HG03196 (cell line): ENCODE measurements at regions not wholly inside any gene's neighbourhood (a gene's known extent, or its start where the extent isn't known, plus 50 kb on each side); places are given as distances from the start of the nearest gene placed in this dataset.

Source experiments
- ATAC-seq: cut with Tn5 transposase; IDR thresholded peaks from one replicate; pipeline ENCODE4 v1.9.1; 2021; ENCODE audit not compliant: unreplicated experiment

DNA sequence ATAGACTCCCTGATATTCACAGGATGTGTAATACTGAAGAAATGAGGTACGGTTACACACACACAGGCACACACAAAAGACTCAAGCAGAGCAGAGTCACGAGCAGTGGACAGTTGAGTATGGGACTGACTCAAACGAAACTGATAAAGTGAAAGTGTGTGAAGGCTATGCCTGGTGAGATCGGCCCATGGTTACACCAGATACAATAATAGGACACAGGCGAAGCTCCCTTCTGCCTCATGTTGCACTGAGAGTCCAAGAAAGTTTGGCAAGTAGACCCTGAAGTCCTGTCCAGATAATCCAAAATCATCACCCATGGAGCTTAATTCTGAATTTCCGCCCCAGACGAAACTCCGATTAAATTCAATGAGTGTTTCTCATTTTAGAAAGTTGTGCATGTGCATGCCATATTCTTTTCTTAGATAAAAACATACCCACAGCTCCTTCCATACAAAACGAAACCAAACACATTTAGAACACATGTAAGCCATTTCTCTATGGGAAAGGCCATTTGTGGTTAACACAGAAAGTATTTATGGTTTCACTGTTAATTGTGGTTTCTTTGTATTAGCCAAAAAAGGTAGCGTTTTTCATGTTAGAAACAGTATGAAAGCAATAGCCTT is 567.6 kb downstream of the PLCL1 start:
- ATAC-seq: peak; percentile 98

DNA sequence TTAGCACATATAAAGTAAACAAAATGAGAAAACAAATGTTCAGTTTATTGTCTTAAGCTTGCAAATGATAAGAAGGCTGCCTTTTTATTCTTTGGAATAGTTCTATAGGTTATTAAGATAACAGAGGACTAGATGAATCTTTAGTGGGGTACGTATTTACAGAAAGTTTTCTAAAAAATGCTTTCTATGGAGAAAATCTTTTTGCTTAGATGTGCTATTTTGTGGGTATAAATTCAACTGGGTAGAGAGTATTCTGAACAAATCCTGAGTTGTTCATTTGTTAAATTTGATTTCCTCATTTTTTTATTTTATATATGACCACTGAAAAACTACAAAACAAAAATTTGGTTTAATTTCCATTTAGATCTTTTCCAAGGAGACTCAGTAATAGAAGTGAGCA is 566.9 kb downstream of the PLCL1 start:
- ATAC-seq: no peak

DNA sequence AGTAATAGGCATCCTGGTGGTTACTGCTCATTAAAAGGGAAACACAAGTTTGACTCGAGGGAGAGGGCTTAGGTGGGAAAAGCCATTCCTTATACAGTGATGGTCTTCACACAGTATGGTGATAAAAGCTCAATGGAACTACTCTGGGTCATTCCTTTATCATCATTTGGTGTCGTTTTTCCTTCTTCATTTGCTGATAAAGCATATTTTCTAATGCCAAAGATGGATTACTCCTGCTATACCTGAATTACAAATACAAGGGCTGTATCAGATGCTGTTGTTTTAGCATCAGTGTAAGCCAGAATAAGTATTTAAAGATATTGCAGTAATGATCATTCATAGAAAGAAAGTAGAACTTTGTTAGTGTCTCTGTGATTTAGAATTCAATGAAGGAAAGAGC is 563.7 kb downstream of the PLCL1 start:
- no peak for ATAC-seq

DNA sequence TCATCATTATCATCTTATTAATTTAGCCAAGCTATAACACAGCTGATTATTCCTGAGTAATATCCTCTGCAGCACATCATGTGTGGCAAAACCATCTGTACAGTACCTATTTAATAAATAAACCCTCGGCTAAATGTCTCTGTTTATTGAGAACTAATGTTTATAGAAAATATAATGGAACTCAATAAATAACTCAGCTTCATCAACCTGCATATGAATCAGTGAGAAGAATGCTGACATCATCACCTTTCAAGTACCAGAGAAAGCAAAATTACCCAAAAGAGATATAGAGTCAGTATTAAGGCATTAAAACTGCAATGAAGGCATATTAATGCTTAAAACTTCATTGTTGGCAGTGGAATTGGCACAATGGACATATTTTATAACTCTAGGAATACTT is 558.3 kb downstream of the PLCL1 start:
- no peak for ATAC-seq

DNA sequence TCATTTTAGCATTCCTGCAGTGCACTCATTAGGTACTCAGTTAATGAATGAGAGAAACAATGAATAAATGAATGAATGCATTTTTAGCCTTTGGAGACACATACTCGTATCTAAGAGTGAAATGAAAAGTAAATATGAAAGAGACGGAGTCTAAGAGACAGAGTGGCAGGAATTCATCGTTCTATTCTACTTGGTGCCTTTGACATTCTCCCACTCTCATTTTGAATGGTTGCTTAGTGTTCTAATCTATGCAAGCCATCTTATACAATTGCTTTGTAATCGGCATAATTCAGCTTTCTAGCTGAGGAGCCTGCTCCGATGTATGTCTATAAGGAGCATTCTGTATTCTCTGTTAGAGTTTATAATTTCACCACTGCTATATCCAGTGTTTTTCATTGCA is 554.9 kb downstream of the PLCL1 start:
- no peak for ATAC-seq

DNA sequence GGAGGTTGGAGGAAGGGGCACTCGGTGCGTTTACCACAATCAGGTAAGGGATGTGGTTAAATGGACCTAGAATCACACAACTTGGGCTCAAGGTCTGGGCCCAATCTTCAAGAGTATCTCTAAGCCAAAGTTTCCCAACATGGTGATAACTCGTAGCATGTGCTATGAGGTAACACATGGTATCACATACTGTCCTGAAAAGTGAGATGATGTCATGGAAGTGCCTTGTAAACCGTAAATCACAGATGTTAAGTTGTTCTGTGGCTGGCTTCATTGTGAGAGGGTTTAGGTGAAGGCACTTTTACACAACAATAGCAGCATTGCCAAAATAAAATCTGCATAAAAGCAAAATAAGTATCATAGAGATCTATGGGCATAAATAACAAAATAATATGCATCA is 551.8 kb downstream of the PLCL1 start:
- ATAC-seq: no peak

DNA sequence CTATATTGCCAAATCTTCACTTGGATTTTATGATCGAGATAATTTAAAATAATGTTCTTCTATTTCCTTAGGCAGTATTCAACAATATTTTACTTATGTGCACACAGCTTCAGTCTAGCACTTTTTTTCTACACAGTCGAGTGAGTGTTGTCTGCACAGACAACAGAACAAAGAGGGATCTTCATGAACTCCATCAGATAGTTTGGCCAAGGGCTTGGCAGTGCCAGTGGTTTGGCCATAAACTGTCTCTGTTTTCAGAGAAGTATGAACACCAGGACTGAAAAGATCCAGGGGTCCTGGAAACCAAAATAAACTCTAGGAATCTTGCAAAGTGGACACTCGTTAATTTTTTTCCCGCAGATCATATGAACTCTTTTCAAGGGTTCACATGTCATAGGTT is 547.3 kb downstream of the PLCL1 start:
- no peak for ATAC-seq

DNA sequence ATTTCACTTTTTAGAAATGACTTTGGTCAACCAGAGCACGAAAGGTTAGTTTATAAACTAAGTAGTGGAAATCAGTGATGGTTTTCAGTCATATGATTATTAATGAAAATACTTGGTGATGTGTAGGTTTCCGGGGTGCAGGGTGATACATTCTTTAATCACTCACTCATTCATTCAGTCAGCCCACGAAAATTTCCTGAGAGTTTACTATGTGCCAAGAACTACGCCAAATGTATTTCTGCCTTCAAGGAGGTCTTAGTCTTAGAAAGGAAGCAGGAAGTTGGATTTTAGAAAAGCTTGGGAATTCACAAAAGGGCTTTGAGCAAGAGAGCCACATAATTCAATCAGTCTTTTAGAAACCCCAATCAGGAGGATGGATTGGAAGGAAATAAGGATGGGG is 543.6 kb downstream of the PLCL1 start:
- no peak for ATAC-seq

DNA sequence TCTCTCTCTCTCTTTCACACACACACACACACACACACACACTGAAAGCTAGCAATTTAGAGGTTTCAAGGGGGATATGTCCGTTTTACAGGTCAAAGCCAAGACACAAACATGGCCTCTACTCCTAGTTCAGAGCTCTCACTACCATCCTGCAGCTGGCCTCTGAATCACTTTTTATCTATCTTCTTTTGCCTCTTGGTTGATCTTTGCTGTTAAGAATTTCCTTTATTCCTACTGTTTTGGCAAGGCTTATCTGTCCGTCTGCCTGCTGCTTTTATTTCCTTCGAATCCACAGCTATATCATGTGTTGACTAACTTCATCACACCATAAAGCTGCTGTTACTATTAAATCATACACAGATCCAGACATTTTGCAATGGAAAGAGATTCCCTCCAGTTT is 543.0 kb downstream of the PLCL1 start:
- no peak for ATAC-seq

DNA sequence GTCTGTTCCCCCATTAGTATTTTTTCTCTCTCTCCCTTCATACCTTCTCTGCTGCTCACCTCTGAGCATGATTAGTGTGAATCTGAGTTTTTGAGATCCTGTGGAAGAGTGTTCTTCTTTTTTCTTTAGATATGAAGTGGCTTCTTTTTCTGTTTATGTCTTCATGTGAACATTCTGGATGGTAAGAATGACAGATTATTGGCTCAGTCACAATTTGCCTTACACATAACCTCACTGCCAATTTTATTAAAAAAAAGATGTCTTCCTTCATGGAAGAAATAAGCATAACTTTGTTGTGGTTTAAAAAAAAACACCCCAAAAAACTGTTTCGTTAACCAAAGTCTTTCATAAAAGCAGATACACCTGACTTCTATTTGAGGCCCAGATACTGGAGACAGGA is 539.1 kb downstream of the PLCL1 start:
- no peak for ATAC-seq

DNA sequence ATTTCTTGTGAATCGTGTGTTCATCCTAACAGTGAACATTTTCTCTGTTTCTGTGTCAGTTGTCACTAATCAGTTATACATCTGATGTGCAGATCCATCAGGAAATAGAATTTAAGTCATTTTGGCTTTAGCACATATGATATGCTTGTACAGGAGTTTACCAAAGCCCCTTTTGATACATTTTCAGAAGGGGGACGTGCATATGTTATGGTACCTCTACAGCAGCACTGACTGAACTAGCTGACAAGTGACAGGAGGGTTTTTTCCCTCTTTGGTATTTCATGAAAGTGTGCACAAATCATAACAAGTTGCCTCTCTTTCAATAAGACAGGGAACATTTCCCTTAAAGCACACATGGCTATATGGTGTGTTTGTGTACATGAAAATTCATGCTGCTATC is 536.5 kb downstream of the PLCL1 start:
- ATAC-seq: no peak

DNA sequence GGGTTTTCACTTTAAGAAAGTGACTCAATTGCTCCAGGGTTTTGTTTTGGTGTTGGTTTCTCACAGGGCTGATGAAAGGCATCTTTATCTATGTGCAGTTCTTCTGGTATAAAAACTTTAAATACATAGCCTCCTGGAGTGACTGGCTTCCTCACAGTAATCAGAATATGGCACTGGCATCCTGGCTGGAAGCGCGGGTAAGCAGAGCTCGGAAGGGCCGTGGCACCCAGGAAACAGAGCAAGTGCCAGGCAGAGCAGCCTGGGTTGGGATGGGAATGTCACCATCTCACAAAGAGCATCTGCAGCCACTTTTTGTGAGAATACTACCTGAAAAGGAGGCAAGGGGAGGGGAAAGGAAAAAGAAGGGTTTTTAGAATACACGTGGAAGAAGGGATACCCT is 534.7 kb downstream of the PLCL1 start:
- no peak for ATAC-seq

DNA sequence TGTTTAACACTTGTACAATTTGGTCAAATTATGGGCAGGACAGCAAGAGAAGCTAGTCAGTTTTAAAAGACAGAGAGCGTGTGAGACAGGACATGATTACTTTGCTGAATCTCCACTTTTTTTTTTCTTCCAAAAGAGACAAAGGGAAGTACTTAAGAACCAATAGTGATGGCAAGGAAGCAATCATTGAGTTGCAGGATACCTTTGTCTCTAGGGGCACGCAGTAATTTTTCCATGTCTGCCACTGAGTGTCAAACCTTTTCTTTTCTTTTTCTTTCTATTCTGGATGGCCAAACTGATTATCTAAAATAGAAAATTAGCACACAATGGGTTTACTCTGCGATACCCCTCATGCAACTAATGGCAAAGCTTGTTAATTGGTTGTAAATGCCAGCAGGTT is 533.0 kb downstream of the PLCL1 start:
- ATAC-seq: no peak

DNA sequence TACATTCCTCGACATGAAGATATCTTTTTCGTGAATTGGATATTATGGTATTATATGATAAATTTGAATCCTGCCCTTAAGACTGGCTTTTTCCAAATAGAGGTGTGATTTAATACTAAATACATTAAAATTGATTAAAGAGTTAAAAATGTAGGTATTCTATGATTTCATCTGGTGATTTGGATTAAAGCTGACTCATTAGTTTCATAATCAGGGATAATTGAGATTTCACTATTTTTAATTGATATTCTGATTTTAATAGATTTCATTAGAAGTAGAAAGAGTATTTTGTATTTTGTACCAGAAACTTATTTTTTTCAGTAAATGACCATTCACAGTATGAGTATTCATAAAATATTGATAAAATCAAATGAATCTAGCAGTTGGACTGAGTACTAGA is 524.1 kb downstream of the PLCL1 start:
- ATAC-seq: no peak

DNA sequence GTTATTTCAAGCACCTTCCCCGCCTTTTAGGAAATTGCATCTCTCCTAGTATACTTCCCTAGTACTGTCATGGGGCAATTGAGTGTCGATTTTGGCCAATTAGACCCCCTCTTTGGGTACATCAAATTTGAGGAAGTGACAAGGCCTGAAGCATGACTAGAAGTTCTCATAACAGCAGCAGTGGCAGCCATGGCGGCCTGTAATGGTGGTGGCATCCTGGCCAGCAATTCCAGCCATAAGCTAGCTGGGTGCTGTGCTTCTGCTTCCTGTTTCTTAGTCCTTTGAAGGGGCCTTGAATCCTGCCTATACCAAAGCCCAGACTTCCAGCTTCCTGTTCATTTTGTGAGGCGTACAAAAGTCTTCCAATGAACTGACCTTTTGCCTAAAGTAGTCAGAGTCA is 523.1 kb downstream of the PLCL1 start:
- ATAC-seq: no peak

DNA sequence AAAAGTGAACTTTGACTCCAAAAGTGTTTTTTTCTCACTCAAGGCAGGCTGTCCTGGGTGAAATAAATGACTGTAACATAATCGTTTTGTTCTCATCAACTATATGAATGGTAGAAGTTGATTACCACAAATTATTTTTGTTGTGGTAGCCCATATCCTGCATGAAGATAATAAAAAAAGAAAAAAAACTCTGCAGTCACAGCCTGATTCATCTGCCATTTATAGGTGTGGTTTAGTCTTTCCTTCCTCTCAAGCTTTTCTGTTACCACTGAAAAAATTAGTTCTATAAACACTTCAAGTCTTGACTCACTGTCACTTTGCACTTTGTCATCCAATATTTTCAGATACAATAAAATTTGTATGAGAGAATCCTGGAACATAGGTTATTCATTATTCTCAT is 522.0 kb downstream of the PLCL1 start:
- ATAC-seq: no peak

DNA sequence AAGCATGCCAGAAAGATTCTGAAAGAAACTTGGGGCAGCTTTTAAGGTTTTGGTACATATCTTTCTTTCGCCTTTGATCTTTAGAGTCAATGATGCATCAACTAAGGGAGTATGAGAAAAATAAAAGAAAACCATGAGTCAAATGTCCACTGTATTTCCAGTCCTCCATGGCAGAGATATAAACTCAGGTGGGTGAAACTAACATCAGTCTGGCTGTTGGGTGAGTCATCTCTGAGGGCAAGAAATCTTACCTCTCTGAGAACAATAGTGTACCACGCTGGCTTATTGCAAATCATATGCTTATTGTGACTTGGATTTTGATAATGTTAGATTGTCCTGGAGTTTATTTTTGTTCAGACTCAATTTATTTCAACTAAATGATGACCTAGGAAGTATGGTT is 521.0 kb downstream of the PLCL1 start:
- no peak for ATAC-seq

DNA sequence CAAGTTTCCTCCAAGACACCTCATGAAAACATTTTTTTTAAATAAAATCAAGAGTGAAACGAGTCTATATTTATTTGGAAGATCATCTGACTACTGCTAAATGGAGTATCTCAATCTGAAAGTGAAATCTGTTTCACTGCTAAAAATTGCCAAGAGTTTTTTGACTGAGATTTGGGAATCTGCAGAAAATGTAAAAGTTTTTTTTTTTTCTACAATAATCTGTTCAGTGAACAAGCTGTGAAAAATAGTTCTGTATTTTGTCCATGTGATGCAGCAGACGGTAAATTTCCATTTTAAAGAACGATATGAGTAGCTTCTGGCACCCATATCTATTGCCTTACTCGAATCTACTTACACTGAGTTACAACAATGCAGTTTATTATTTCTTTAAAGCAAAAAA is 519.7 kb downstream of the PLCL1 start:
- no peak for ATAC-seq

DNA sequence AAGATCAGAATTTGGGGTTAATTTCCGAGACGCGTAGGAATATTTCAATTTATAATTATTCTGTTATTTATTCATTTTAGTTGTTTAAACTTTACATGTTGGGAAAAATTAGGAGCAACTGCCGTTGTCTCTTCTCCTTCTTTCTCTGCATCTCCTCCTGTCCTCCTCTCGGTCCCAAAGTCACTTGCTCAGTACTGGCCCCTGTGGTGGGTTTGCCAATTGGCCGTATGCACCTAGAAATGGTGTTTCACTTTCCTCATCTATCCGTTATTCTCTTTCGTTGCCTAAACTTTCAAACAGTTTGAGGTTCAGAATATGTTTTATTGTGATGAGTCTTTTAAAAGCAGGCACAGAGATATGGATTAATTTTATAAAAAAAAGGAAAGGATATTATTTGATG is 517.9 kb downstream of the PLCL1 start:
- ATAC-seq: no peak

DNA sequence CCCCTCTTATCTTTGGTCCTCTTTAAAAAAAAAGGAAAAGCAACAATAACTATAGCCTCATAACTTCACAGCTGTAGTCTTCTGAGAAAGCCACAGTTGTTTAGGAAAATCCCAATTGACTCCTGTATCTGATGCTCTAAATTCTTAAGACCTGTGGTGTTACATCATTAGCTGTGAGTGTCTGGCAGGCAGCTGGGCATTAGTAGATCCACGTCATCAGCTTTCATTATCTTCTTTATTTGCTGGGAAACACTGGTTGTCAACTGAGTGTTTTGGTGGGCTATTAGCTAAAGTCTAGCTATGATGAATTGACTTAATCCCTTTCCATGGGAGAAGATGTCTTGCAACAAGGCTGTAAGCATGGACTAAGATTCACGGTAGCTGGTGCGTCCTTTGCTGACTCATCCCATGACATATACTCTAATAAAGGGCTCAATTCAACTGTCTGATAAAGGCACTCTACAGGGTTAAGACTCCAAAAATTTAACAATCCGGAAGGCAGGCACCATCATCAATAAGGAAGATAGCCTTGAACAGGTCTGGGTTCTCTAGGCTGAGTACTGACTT is 517.2 kb downstream of the PLCL1 start:
- ATAC-seq: no peak

DNA sequence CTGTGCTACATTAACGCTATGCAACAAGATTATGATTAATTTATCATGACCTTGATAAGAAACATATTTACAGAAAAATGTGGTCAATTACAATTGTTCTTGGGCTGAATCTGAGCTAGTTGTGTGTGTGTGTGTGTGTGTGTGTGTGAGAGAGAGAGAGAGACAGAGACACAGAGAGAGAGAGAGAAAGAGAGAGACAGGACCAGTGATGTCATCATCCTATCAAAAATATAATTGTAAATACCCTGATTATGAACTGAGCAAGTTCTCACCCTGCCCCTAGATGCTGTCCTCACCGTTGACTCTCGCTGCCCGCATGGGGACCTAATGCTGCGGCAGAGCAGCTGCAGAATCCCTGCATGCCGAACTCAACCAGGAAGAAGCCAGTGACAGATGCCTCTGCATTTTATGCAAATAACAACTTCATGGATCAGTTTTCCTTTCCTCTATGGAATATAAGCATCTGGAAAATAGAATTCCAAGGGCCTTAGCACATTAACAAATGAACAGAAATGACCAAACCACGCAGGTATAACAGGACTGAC is 512.5 kb downstream of the PLCL1 start:
- ATAC-seq: no peak

DNA sequence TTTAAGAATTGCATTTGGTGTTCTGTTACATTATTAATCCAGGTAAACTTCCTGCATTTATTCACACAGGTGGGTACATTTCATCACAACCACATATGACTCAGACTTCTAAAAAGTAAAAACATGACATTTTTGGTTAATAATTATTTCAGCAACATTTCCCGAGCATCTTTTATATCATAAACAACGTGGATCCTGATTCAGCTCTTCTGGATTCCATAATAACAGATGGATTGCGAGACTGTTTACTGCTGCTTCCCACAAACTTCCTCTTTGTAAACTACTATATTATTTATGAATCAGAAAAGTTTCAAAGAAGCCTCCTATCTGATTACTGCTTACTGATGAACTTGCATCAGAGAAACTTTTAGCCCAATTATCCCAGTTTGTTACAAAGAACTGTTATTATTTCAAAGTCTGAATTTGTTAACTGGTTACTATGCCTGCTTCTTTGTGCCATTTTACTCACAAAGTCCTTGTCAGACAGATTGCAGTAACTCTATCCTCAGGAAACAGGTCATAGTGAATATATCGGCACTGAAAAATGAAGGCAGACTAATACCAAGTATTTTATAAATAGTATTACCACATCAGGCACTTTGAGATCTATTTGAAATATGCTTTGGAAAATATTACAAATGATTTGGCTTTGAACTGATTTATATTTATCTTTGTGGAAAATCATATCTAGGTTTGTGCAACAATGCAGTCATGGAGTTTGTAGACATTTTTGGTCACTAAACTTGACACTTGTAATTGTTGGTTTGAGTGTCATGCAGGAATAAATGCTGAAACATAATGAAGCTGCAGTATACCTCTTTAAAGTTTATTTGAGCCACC is 511.6 kb downstream of the PLCL1 start:
- no peak for ATAC-seq
